HG02973 (cell line): ENCODE measurements at regions not wholly inside any gene's neighbourhood (a gene's known extent, or its start where the extent isn't known, plus 50 kb on each side); places are given as distances from the start of the nearest gene placed in this dataset.

Source experiments
- ATAC-seq: cut with Tn5 transposase; IDR thresholded peaks from one replicate; pipeline ENCODE4 v1.9.1; 2021; ENCODE audit warnings: moderate library complexity; ENCODE audit not compliant: unreplicated experiment

- no peak for ATAC-seq
Measured at GRCh38 chr6:18748314-18748713, 361.2 kb downstream of the RNF144B start.

GRCh38 chr6:18752278-18753068 is 365.3 kb downstream of the RNF144B start:
- ATAC-seq = no peak

GRCh38 chr6:18753076-18753475 is 365.9 kb downstream of the RNF144B start:
- no peak for ATAC-seq

GRCh38 chr6:18763086-18763485 is 375.9 kb downstream of the RNF144B start:
- ATAC-seq = no peak

GRCh38 chr6:18784794-18785193 is 397.6 kb downstream of the RNF144B start:
- ATAC-seq = no peak

GRCh38 chr6:18785810-18786490 is 398.8 kb downstream of the RNF144B start:
- ATAC-seq = no peak

GRCh38 chr6:18792866-18793265 is 405.7 kb downstream of the RNF144B start:
- no peak for ATAC-seq

- ATAC-seq = no peak
Measured at GRCh38 chr6:18795726-18796125, 408.6 kb downstream of the RNF144B start.

GRCh38 chr6:18820725-18821124 is 433.6 kb downstream of the RNF144B start:
- ATAC-seq = no peak

GRCh38 chr6:18823782-18824386 is 436.7 kb downstream of the RNF144B start:
- no peak for ATAC-seq

- no peak for ATAC-seq
Measured at GRCh38 chr6:18829272-18829870, 442.2 kb downstream of the RNF144B start.

- ATAC-seq = no peak
Measured at GRCh38 chr6:18835976-18836375, 448.8 kb downstream of the RNF144B start.

- no peak for ATAC-seq
Measured at GRCh38 chr6:18837013-18837412, 449.9 kb downstream of the RNF144B start.

GRCh38 chr6:18842534-18842933 is 455.4 kb downstream of the RNF144B start:
- no peak for ATAC-seq

- no peak for ATAC-seq
Measured at GRCh38 chr6:18845896-18846295, 458.7 kb downstream of the RNF144B start.

GRCh38 chr6:18846327-18846726 is 459.2 kb downstream of the RNF144B start:
- ATAC-seq = no peak

- ATAC-seq = no peak
Measured at GRCh38 chr6:18861204-18861603, 474.1 kb downstream of the RNF144B start.

GRCh38 chr6:18883268-18883667 is 496.1 kb downstream of the RNF144B start:
- no peak for ATAC-seq

GRCh38 chr6:18883851-18884250 is 496.7 kb downstream of the RNF144B start:
- ATAC-seq = no peak

- ATAC-seq = no peak
Measured at GRCh38 chr6:18893540-18894269, 506.6 kb downstream of the RNF144B start.

- ATAC-seq = no peak
Measured at GRCh38 chr6:18897350-18897749, 510.2 kb downstream of the RNF144B start.
